ENCODE measurements at regions not wholly inside any gene's neighbourhood (a gene's known extent, or its start where the extent isn't known, plus 50 kb on each side); places are given as distances from the start of the nearest gene placed in this dataset.
A peak's percentile ranks its signal among the peaks of the same experiment; 100 is the strongest.
"Not testable (repeated sequence)": the region's sequence is repeated elsewhere in the genome, so short reads cannot be mapped to it uniquely, and the experiment has no call there.

DNA sequence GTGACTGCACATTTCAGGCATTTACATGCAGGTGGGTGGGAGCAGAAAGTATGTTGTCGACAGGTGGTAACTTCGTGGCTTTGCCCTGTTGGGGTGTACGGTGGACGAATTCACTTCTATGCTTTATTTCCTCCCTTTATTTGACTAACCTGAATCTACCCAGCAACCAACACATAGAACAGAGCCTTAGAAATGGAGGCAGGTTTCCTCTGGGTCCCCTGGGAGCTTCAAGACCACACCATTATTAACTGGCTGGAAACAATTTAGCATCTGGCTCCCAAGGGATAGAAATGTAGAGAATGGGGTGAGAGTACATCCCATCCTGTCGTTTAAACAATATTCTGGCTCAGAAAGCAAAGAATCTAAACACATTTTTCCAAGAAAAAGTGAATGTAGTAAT is 244.4 kb downstream of the DLEU7 start:
- no peaks in the 10 kb centered on the region for H3K9me3 Mint-ChIP-seq
- H3K4me1 Mint-ChIP-seq (ENCODE audit: low read depth): peaks cover 17% of the 10 kb centered on the region
- no peak for DNase-seq (ENCODE audit: low spot score)
- no peak overlapping the region for H3K27ac Mint-ChIP-seq
- no peak overlapping the region for H3K4me3 Mint-ChIP-seq
- H3K36me3 Mint-ChIP-seq (ENCODE audit: low read depth): no peaks in the 10 kb centered on the region
- peaks cover 16% of the 10 kb centered on the region for H3K27me3 Mint-ChIP-seq (ENCODE audit: low read depth)

DNA sequence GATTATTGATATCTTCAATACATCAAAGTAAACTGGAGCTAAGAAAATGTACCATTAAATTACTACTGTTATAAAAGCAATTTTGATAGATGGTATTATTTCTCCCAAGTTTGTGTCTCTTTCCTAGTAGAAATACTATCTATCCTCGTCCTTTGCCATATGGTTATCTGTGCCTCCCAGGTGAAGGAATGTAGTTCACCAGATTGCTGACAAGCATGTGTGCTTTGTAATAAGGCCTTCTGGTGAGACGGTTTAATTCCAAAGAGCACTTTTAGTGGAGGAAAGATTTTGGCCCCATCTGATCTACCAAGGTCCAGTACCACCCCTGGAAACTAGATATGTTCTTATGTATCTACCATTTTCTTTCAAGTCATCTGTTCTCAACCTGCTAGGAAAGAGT is 243.6 kb downstream of the DLEU7 start:
- H3K27me3 Mint-ChIP-seq (ENCODE audit: low read depth): peaks cover 16% of the 10 kb centered on the region
- no peaks in the 10 kb centered on the region for H3K9me3 Mint-ChIP-seq
- DNase-seq (ENCODE audit: low spot score): no peak
- no peak overlapping the region for H3K27ac Mint-ChIP-seq
- H3K4me3 Mint-ChIP-seq: no peak overlapping the region
- no peaks in the 10 kb centered on the region for H3K36me3 Mint-ChIP-seq (ENCODE audit: low read depth)
- peaks cover 11% of the 10 kb centered on the region for H3K4me1 Mint-ChIP-seq (ENCODE audit: low read depth)

DNA sequence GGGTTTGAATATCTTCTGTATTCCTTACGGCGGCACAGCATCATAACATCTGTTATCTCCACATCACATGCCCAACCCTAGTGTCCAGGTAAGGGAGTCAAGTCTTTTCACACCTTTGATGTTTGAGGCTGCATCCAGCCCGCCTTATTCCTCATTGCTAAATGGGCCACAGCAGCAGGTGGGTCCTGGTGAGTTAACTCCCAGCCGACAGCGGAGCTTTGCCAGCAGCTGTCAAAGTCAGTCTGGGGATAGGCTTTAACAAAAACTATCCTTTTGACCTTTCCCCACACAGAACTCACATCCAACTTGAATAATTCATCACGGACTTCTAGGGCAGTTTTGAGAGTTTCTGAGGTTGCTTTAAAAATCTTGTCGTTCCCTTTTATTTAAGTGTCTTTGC is 235.1 kb downstream of the DLEU7 start:
- no peak for DNase-seq (ENCODE audit: low spot score)
- H3K27ac Mint-ChIP-seq: no peak overlapping the region
- H3K4me1 Mint-ChIP-seq (ENCODE audit: low read depth): peaks cover 17% of the 10 kb centered on the region
- H3K4me3 Mint-ChIP-seq: no peak overlapping the region
- no peaks in the 10 kb centered on the region for H3K36me3 Mint-ChIP-seq (ENCODE audit: low read depth)
- no peaks in the 10 kb centered on the region for H3K9me3 Mint-ChIP-seq
- H3K27me3 Mint-ChIP-seq (ENCODE audit: low read depth): peaks cover 39% of the 10 kb centered on the region

DNA sequence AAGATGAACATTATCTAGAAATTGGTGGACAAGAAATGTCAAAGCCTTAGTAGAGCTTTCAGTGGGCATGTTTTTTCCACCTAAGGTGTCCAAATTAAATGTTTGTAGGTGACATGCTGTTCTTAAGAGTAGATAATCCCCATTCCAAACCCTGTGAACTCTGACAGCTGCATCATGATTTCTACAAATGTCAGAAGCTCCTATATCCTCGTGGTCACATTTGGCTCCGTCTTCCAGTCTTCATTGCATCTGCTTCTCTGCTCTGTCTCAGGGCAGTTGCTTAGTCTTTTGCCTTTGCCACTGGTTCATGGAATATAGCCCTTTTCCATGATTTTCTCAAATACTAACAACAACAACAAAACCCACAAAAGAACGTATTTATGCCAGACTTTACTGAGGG is 234.5 kb downstream of the DLEU7 start:
- H3K9me3 Mint-ChIP-seq: no peaks in the 10 kb centered on the region
- no peak overlapping the region for H3K27ac Mint-ChIP-seq
- peaks cover 17% of the 10 kb centered on the region for H3K4me1 Mint-ChIP-seq (ENCODE audit: low read depth)
- H3K4me3 Mint-ChIP-seq: no peak overlapping the region
- H3K27me3 Mint-ChIP-seq (ENCODE audit: low read depth): peaks cover 34% of the 10 kb centered on the region
- no peak for DNase-seq (ENCODE audit: low spot score)
- H3K36me3 Mint-ChIP-seq (ENCODE audit: low read depth): no peaks in the 10 kb centered on the region

DNA sequence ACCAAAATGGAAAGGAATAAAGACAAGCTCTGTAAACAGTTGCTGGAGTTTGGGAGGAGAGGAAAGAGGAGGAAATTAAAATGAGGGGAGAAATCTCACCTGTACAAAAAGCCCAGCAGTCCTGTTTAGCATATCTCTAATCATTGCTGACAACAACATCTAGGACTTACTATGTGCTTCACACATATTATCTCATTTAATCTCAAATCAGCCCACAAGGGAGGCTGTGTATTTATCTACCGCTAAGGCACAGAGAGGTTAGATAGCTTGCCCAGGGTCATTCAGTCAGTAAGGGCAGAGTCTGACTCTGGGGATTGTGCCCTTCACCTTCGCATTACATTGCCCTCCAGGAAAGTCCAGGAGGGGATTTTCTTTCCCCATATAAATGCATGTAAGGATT is 233.3 kb downstream of the DLEU7 start:
- H3K9me3 Mint-ChIP-seq: no peaks in the 10 kb centered on the region
- H3K4me3 Mint-ChIP-seq: no peak overlapping the region
- H3K27me3 Mint-ChIP-seq (ENCODE audit: low read depth): peaks cover 32% of the 10 kb centered on the region
- DNase-seq (ENCODE audit: low spot score): no peak
- peaks cover 17% of the 10 kb centered on the region for H3K4me1 Mint-ChIP-seq (ENCODE audit: low read depth)
- H3K36me3 Mint-ChIP-seq (ENCODE audit: low read depth): no peaks in the 10 kb centered on the region
- H3K27ac Mint-ChIP-seq: no peak overlapping the region

DNA sequence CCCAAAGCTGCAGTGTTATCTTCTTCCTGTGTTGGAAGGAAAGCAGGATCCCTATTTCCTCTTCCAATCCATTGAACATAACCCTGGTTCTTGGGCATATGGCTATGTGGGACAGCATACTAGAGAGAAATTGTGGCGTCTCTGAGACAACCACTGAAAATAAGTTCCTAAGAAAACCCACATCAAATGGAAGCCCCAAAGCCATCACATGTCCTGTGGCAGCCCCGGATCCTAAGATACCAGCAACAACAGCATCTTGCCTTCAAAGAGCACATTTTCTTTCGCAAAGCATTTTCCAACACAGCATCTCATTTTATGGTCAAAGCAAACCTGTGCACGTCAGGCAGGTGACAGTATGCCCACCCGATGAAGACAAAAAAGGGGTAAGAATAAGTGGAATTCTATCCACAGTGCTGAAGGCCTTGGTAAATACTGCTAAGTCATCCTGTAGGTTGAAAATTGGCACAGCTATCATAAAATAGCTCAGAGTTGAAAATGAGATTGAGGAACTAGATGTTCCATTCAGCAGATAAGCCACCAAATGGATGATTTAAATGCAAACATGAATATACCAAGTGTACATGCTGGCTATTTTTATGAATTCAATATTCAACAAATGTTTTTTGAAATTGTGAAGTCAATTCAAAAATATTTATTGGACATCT is 232.2 kb downstream of the DLEU7 start:
- peaks cover 31% of the 10 kb centered on the region for H3K27me3 Mint-ChIP-seq (ENCODE audit: low read depth)
- H3K9me3 Mint-ChIP-seq: no peaks in the 10 kb centered on the region
- H3K4me3 Mint-ChIP-seq: peak overlapping the region; percentile 17
- H3K27ac Mint-ChIP-seq: no peak overlapping the region
- peaks cover 19% of the 10 kb centered on the region for H3K4me1 Mint-ChIP-seq (ENCODE audit: low read depth)
- no peaks in the 10 kb centered on the region for H3K36me3 Mint-ChIP-seq (ENCODE audit: low read depth)
- DNase-seq (ENCODE audit: low spot score): peak; percentile 32

DNA sequence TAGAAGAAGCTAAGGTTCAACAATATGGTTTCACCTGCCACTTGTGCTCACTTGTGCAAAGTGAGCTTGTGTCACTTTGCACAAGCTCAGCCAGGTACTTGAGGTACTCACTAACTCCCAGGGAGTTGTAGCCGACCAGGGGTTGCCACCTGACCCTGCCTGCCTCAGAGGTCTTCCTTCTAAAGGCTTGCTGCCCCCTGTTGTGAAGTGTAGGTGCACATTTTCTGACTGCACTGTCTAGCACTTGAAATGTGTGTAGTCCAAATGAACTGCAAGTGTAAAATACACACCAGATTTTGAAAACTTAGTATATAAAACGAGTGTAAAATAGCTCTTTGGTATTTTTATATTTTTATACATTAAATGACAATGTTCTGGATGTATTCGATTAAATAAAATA is 230.8 kb downstream of the DLEU7 start:
- no peak for DNase-seq (ENCODE audit: low spot score)
- H3K27ac Mint-ChIP-seq: no peak overlapping the region
- peaks cover 28% of the 10 kb centered on the region for H3K27me3 Mint-ChIP-seq (ENCODE audit: low read depth)
- H3K9me3 Mint-ChIP-seq: no peaks in the 10 kb centered on the region
- H3K36me3 Mint-ChIP-seq (ENCODE audit: low read depth): no peaks in the 10 kb centered on the region
- H3K4me1 Mint-ChIP-seq (ENCODE audit: low read depth): peaks cover 27% of the 10 kb centered on the region
- H3K4me3 Mint-ChIP-seq: no peak overlapping the region

DNA sequence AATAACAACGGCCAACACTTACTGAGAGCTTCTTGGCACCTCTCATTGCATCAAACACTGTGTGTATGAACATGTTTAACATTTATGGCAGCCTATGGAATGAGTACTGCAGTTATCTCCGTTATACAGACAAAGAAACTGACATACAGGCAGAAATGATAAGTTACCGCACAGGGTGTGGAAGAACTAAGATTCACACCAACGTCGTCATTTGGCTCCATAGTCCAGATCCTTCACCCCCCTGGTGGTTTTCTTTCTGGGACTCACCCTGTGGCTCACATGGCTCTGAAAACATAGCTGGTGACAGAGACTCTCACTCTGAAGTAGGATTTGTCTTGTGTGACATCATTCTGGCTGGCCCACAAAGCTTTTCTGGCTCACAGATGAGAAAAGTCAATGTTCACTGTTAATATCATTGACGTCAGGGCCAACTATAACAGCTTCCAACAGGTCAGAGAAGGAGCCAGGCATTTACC is 230.1 kb downstream of the DLEU7 start:
- Mint-ChIP-seq H3K4me1 (ENCODE audit: low read depth) (peaks cover 27% of the 10 kb centered on the region), H3K9me3 (no peaks in the 10 kb centered on the region), H3K27me3 (ENCODE audit: low read depth) (peaks cover 26% of the 10 kb centered on the region), H3K36me3 (ENCODE audit: low read depth) (no peaks in the 10 kb centered on the region), H3K27ac (no peak overlapping the region), H3K4me3 (no peak overlapping the region)
- DNase-seq (ENCODE audit: low spot score): no peak

DNA sequence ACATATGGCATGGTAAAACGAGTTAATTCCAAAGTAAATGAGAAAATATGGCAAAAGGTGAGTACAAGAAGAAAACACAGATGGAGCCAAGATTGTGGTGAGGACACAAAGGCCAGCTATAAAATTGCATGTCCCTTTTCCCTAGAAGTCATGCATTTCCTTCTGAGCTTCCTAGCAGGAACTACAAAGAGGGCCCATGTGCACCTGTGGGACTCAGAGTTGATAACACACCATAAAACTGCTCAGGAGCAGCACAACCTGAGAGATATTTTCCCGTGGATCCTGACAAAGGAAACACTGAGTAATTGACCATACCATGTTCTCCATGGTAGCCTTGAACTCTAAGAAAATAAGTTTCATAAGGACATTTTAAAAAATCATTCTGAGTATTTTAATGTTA is 228.3 kb downstream of the DLEU7 start:
- DNase-seq (ENCODE audit: low spot score): no peak
- Mint-ChIP-seq H3K27ac (no peak overlapping the region), H3K4me1 (ENCODE audit: low read depth) (peaks cover 24% of the 10 kb centered on the region), H3K27me3 (ENCODE audit: low read depth) (peaks cover 9% of the 10 kb centered on the region), H3K4me3 (no peak overlapping the region), H3K36me3 (ENCODE audit: low read depth) (no peaks in the 10 kb centered on the region), H3K9me3 (no peaks in the 10 kb centered on the region)

DNA sequence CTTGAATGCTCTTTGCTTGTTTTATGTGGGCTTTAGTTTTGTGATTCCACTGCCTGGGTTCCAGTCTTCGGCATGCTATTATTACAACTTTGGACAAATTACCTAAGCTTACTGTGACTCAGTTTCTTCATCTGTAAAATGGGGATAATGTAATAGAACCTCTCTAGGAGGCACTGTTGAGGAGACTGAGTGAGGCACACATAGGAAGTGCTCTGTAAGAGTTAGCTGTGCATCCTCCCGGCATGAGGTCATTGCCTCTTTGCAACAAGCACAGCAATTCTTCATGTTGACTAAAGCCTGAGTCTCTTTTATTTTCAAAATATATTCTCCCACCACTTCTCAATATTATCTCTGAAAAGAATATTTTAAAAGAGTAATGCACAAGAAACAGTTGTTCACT is 227.4 kb downstream of the DLEU7 start:
- Mint-ChIP-seq H3K9me3 (no peaks in the 10 kb centered on the region), H3K4me1 (ENCODE audit: low read depth) (peaks cover 20% of the 10 kb centered on the region), H3K27ac (no peak overlapping the region), H3K36me3 (ENCODE audit: low read depth) (no peaks in the 10 kb centered on the region), H3K27me3 (ENCODE audit: low read depth) (peaks cover 5% of the 10 kb centered on the region), H3K4me3 (no peak overlapping the region)
- DNase-seq (ENCODE audit: low spot score): no peak

DNA sequence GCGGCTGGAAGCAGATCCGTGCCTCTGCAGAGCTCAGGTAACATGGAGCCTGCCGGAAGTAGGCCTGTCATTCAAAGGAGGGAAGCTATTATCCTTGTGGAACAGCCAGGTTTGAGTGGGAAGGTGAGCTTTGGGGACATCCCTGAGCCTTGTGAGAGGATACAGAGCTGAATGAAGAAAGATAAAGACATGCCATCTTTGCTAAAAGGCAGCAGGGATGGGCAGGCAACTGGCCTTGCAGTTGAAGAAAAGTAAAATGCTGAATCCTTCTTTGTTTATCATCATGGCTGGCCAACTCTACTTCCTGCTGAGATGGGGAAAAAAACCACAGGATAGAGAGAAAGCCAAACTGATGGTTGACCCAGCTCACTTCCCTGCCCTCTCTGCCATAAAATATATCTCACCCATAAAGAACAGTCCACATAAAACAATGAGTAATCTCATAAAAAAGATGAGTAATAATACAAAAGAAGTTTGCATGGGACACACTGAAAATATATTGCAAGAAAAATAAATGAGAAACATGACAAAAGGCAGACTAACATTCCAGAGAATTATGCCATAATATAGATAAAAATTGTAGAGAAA is 226.3 kb downstream of the DLEU7 start:
- no peak overlapping the region for H3K27ac Mint-ChIP-seq
- H3K9me3 Mint-ChIP-seq: no peaks in the 10 kb centered on the region
- H3K27me3 Mint-ChIP-seq (ENCODE audit: low read depth): peaks cover 7% of the 10 kb centered on the region
- DNase-seq (ENCODE audit: low spot score): no peak
- no peaks in the 10 kb centered on the region for H3K36me3 Mint-ChIP-seq (ENCODE audit: low read depth)
- no peak overlapping the region for H3K4me3 Mint-ChIP-seq
- peaks cover 12% of the 10 kb centered on the region for H3K4me1 Mint-ChIP-seq (ENCODE audit: low read depth)

DNA sequence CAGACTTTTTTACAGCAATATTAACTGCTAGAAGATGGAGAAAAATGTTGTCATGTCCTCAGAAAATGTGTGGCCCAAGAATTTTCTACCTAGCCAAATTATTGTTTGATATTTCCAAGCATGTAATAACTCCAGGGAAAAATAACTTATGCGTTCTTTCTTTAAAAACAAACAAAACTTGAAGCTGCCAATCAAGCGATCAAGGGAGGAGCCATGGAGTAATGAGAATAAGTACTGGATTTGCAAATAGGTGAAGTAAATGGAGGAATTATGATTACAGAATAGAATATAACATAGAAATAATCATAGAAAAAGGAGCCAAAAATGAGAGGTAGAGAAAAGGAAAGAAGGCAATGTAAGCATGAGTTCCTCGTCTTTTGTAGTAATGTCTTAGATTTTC is 225.3 kb downstream of the DLEU7 start:
- no peak for DNase-seq (ENCODE audit: low spot score)
- Mint-ChIP-seq H3K9me3 (no peaks in the 10 kb centered on the region), H3K27ac (no peak overlapping the region), H3K27me3 (ENCODE audit: low read depth) (peaks cover 15% of the 10 kb centered on the region), H3K4me3 (no peak overlapping the region), H3K36me3 (ENCODE audit: low read depth) (no peaks in the 10 kb centered on the region), H3K4me1 (ENCODE audit: low read depth) (peaks cover 10% of the 10 kb centered on the region)

DNA sequence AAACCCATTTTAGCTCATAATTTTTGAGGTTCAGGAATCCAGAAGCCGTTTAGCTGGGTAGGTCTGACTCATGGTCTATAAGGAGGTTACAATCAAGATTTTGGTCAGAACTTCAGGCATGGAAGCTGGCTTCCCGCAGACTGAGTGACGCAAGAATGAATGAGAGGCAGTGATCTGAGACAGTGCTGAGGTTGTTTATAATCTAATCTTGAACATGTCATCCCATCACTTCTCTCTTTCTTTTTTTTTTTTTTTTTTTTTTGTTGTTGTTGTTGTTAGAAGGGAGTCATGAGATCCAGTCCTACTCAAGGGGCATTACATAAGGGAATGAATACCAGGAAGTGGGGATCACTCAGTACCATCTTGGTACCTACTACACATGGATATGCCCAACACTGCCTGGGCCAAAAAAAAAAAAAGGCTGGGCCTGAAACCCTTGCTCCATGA is 217.4 kb downstream of the DLEU7 start:
- Mint-ChIP-seq H3K27me3 (ENCODE audit: low read depth) (peaks cover 31% of the 10 kb centered on the region), H3K9me3 (no peaks in the 10 kb centered on the region), H3K27ac (no peak overlapping the region), H3K4me3 (no peak overlapping the region), H3K36me3 (ENCODE audit: low read depth) (no peaks in the 10 kb centered on the region), H3K4me1 (ENCODE audit: low read depth) (no peaks in the 10 kb centered on the region)
- no peak for DNase-seq (ENCODE audit: low spot score)

DNA sequence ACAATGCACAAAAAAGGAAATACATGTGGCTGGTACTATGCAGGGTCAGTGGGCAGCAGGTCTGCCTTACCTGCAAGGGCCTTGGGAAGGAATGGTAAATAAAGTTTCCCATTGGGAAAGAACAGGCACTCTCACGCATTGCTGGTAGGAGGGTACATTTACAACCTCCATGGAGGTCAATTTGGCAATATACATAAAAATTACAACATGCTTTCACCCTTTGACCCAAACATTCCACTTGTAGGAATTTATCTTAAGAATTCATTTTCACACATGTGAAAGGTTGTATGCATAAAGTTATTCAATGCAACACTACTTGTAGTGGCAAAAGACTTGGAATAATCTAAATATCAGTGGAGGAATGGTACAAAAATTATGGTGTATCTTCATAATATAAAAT is 216.4 kb downstream of the DLEU7 start:
- peaks cover 27% of the 10 kb centered on the region for H3K27me3 Mint-ChIP-seq (ENCODE audit: low read depth)
- H3K27ac Mint-ChIP-seq: no peak overlapping the region
- no peaks in the 10 kb centered on the region for H3K36me3 Mint-ChIP-seq (ENCODE audit: low read depth)
- DNase-seq (ENCODE audit: low spot score): no peak
- no peaks in the 10 kb centered on the region for H3K9me3 Mint-ChIP-seq
- no peak overlapping the region for H3K4me3 Mint-ChIP-seq
- H3K4me1 Mint-ChIP-seq (ENCODE audit: low read depth): no peaks in the 10 kb centered on the region

DNA sequence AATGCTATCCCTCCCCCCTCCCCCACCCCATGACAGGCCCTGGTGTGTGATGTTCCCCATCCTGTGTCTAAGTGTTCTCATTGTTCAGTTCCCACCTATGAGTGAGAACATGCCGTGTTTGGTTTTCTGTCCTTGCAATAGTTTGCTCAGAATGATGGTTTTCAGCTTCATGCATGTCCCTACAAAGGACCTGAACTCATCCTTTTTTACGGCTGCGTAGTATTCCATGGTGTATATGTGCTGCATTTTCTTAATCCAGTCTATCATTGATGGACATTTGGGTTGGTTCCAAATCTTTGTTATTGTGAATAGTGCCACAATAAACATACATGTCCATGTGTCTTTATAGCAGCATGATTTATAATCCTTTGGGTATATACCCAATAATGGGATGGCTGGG is 215.0 kb downstream of the DLEU7 start:
- not testable (repeated sequence) for H3K9me3 Mint-ChIP-seq; H3K4me3 Mint-ChIP-seq; H3K4me1 Mint-ChIP-seq (ENCODE audit: low read depth); H3K27ac Mint-ChIP-seq; H3K36me3 Mint-ChIP-seq (ENCODE audit: low read depth); DNase-seq (ENCODE audit: low spot score)
- H3K27me3 Mint-ChIP-seq (ENCODE audit: low read depth): peaks cover 17% of the 10 kb centered on the region

All from T-helper 2 cell treated with Interferon-gamma antibody and Interleukin-4, amounts not matched to agents 5 μg/mL and 100 μg/mL, for 36 hours (primary cell).